ENCODE measurements at regions not wholly inside any gene's neighbourhood (a gene's known extent, or its start where the extent isn't known, plus 50 kb on each side); places are given as distances from the start of the nearest gene placed in this dataset.

GRCh38 chr2:235244255-235245220, 249.3 kb upstream of the AGAP1 start:
- TF ChIP-seq POLR2A (IDR thresholded peaks at IDR 0.05) = no peak
- no peak for TF ChIP-seq CTCF (IDR thresholded peaks at IDR 0.05)
